GM12865 (cell line): ENCODE measurements at regions not wholly inside any gene's neighbourhood (a gene's known extent, or its start where the extent isn't known, plus 50 kb on each side); places are given as distances from the start of the nearest gene placed in this dataset.

ENCODE experiments used
- DNase-seq: peaks from one replicate; pipeline ENCODE4 v3.0.0; 2010; ENCODE audit warnings: low read depth
- H3K4me3 ChIP-seq: 2 replicates; pipeline ENCODE4 v1.5.1; 2011; ENCODE audit warnings: mild to moderate bottlenecking, low read depth, low read length, control low read depth
- CTCF ChIP-seq: IDR thresholded peaks from 2 replicates; pipeline ENCODE4 v1.5.1; 2011; ENCODE audit warnings: low read length, control low read depth, low read depth, inconsistent platforms; ENCODE audit not compliant: insufficient read depth; ENCODE audit errors: missing control alignments

GRCh38 chr7:10308276-10308675 is 665.4 kb upstream of the PHF14 start:
- H3K4me3 ChIP-seq, result no peak overlapping the region
- no peak for DNase-seq
- TF ChIP-seq CTCF, result no peak

- DNase-seq, result no peak
- no peak for TF ChIP-seq CTCF
These were observed 660.7 kb upstream of the PHF14 start for GRCh38 chr7:10312942-10313341.

GRCh38 chr7:10315881-10316280 is 657.8 kb upstream of the PHF14 start:
- peak; percentile 7 for DNase-seq
- no peak overlapping the region for H3K4me3 ChIP-seq
- no peak for TF ChIP-seq CTCF

More at GRCh38 chr7:10312942-10313341, 660.7 kb upstream of the PHF14 start:
- H3K4me3 ChIP-seq, result no peak overlapping the region

GRCh38 chr7:10316488-10316887 is 657.2 kb upstream of the PHF14 start:
- peak; percentile 18 for DNase-seq
- no peak overlapping the region for H3K4me3 ChIP-seq
- TF ChIP-seq CTCF, result no peak

- no peak overlapping the region for H3K4me3 ChIP-seq
- TF ChIP-seq CTCF, result no peak
- no peak for DNase-seq
These were observed 648.3 kb upstream of the PHF14 start for GRCh38 chr7:10325395-10325794.

GRCh38 chr7:10343108-10343507 is 630.6 kb upstream of the PHF14 start:
- no peak for TF ChIP-seq CTCF
- H3K4me3 ChIP-seq, result no peak overlapping the region
- no peak for DNase-seq

GRCh38 chr7:10346032-10346431 is 627.6 kb upstream of the PHF14 start:
- TF ChIP-seq CTCF, result no peak
- no peak for DNase-seq
- H3K4me3 ChIP-seq, result no peak overlapping the region
